CD4-positive, alpha-beta T cell (primary cell): ENCODE measurements at regions not wholly inside any gene's neighbourhood (a gene's known extent, or its start where the extent isn't known, plus 50 kb on each side); places are given as distances from the start of the nearest gene placed in this dataset.

Experiments
- ATAC-seq: fragments of 200-7000 bp; cut with Tn5 transposase; one replicate; pipeline ENCODE4 v1.10.0; 2022; ENCODE audit warnings: mild to moderate bottlenecking; ENCODE audit not compliant: poor library complexity
- CTCF ChIA-PET: fragments of 350-600 bp; sonication (Branson Sonifier 250); formaldehyde crosslinking; loops from one replicate; lab custom pipeline; 2021; ENCODE audit warnings: antibody characterized with exemption, inconsistent platforms; lab: Charles Lee
- POLR2A ChIA-PET: fragments of 350-600 bp; sonication (Branson Sonifier 250); formaldehyde crosslinking; loops from one replicate; lab custom pipeline; 2021; ENCODE audit warnings: antibody characterized with exemption, inconsistent platforms; lab: Charles Lee
- DNase-seq, 14 experiments: peaks; one replicate each; pipeline ENCODE4 v3.0.0-alpha.2; 2013 to 2020; ENCODE audit warnings: mixed read lengths in 2 of 14
- H3K27ac ChIP-seq, 2 donors: one replicate each; pipeline versions ENCODE4 v1.5.1 to v1.7.0; 2013; ENCODE audit warnings: low read length in 2 of 2, low read depth in 1 of 2, mild to moderate bottlenecking in 1 of 2
- H3K27me3 ChIP-seq, 2 experiments: 1 replicate in 1 of 2; 2 replicates in 1 of 2; pipeline versions ENCODE4 v1.6.1 to v1.7.0; 2013; ENCODE audit warnings: low read length in 2 of 2, control low read depth in 1 of 2, mild to moderate bottlenecking in 1 of 2, moderate library complexity in 1 of 2; ENCODE audit not compliant: insufficient read depth in 2 of 2, control insufficient read depth in 1 of 2
- H3K36me3 ChIP-seq: one replicate; pipeline ENCODE4 v1.6.1; 2013; ENCODE audit warnings: low read length, control low read depth; ENCODE audit not compliant: insufficient read depth
- H3K4me1 ChIP-seq: one replicate; pipeline ENCODE4 v1.6.1; 2013; ENCODE audit warnings: low read length, control low read depth; ENCODE audit not compliant: insufficient read depth
- H3K4me3 ChIP-seq: one replicate; pipeline ENCODE4 v1.5.1; 2013; ENCODE audit warnings: mild to moderate bottlenecking, low read length, moderate library complexity
- H3K9me3 ChIP-seq, 2 experiments: 1 replicate in 1 of 2; 2 replicates in 1 of 2; pipeline versions ENCODE4 v1.6.1 to v1.7.0; 2013; ENCODE audit warnings: low read length in 2 of 2, mild to moderate bottlenecking in 2 of 2, control low read depth in 1 of 2, moderate library complexity in 1 of 2; ENCODE audit not compliant: control insufficient read depth in 1 of 2, insufficient read depth in 1 of 2
- H3K27ac Mint-ChIP-seq: one replicate; pipeline ENCODE4 v1.8.0; 2020; ENCODE audit warnings: mixed read lengths
- H3K27me3 Mint-ChIP-seq: one replicate; pipeline ENCODE4 v1.8.0; 2021; ENCODE audit warnings: mixed read lengths
- H3K36me3 Mint-ChIP-seq: one replicate; pipeline ENCODE4 v1.8.0; 2021; ENCODE audit warnings: low read depth, mixed read lengths
- H3K4me1 Mint-ChIP-seq: one replicate; pipeline ENCODE4 v1.8.0; 2021; ENCODE audit warnings: low read depth, mixed read lengths
- H3K4me3 Mint-ChIP-seq: one replicate; pipeline ENCODE4 v1.8.0; 2020; ENCODE audit warnings: mild to moderate bottlenecking, mixed read lengths
- H3K9me3 Mint-ChIP-seq: one replicate; pipeline ENCODE4 v1.8.0; 2020; ENCODE audit warnings: mixed read lengths
- CTCF ChIP-seq: fragments of 200-600 bp; IDR thresholded peaks from one replicate; pipeline ENCODE4 v1.8.0; 2022; ENCODE audit warnings: antibody characterized with exemption, mild to moderate bottlenecking
- intact Hi-C, 2 experiments: fragments of 100-400 bp; cut with DNase I in 1 of 2; cut with micrococcal nuclease in 1 of 2; formaldehyde crosslinking; loops; one replicate each; pipeline versions ENCODE4 v1.15.1 to v1.9.0; 2023 to 2025; cut with DNase I, micrococcal nuclease

GRCh38 chr3:106425916-106426315 lies 557.1 kb upstream of the CBLB start:
- no peaks in the 10 kb centered on the region for H3K27me3 ChIP-seq
- Mint-ChIP-seq H3K27me3 (no peaks in the 10 kb centered on the region), H3K9me3 (no peaks in the 10 kb centered on the region), H3K4me1 (peaks cover 17% of the 10 kb centered on the region), H3K4me3 (no peak overlapping the region), H3K36me3 (no peaks in the 10 kb centered on the region), H3K27ac (no peak overlapping the region)
- CTCF ChIA-PET: no interaction called here
- DNase-seq: no peak
- H3K9me3 ChIP-seq: no peaks in the 10 kb centered on the region
- no peaks in the 10 kb centered on the region for H3K4me1 ChIP-seq
- intact Hi-C loops: no loop called here
- no peak for TF ChIP-seq CTCF
- no peak overlapping the region for H3K4me3 ChIP-seq
- no peaks in the 10 kb centered on the region for H3K36me3 ChIP-seq
- POLR2A ChIA-PET: no interaction called here
- no peak overlapping the region for H3K27ac ChIP-seq
- no peak for ATAC-seq

GRCh38 chr3:106428565-106428994 lies 559.8 kb upstream of the CBLB start:
- Histone ChIP-seq H3K4me1 (no peaks in the 10 kb centered on the region), H3K27me3 (no peaks in the 10 kb centered on the region), H3K36me3 (no peaks in the 10 kb centered on the region), H3K9me3 (peaks cover 0 to 4% of the 10 kb centered on the region in 2 experiments), H3K4me3 (no peak overlapping the region), H3K27ac (no peak overlapping the region)
- H3K27ac Mint-ChIP-seq: no peak overlapping the region
- no peak for TF ChIP-seq CTCF
- no peaks in the 10 kb centered on the region for H3K9me3 Mint-ChIP-seq
- ChIA-PET POLR2A (no interaction called here), CTCF (interaction anchor here (0.6 kb wide), 1 partner anchor 11 kb away, joined by 3 read pairs; no protein-coding TSS in a partner anchor)
- peaks cover 17% of the 10 kb centered on the region for H3K4me1 Mint-ChIP-seq
- intact Hi-C loops: no loop called here
- DNase-seq (no peak), ATAC-seq (no peak)
- no peak overlapping the region for H3K4me3 Mint-ChIP-seq
- H3K27me3 Mint-ChIP-seq: no peaks in the 10 kb centered on the region
- no peaks in the 10 kb centered on the region for H3K36me3 Mint-ChIP-seq

GRCh38 chr3:106431721-106432120 lies 562.9 kb upstream of the CBLB start:
- Histone ChIP-seq H3K4me3 (no peak overlapping the region), H3K27me3 (no peaks in the 10 kb centered on the region), H3K36me3 (no peaks in the 10 kb centered on the region), H3K9me3 (peaks cover 0 to 8% of the 10 kb centered on the region in 2 experiments), H3K4me1 (no peaks in the 10 kb centered on the region), H3K27ac (no peak overlapping the region)
- no peaks in the 10 kb centered on the region for H3K9me3 Mint-ChIP-seq
- H3K36me3 Mint-ChIP-seq: no peaks in the 10 kb centered on the region
- no peak for TF ChIP-seq CTCF
- POLR2A ChIA-PET: no interaction called here
- intact Hi-C loops: no loop called here
- H3K27me3 Mint-ChIP-seq: no peaks in the 10 kb centered on the region
- CTCF ChIA-PET: no interaction called here
- no peaks in the 10 kb centered on the region for H3K4me1 Mint-ChIP-seq
- ATAC-seq (no peak), DNase-seq (no peak)
- H3K4me3 Mint-ChIP-seq: no peak overlapping the region
- H3K27ac Mint-ChIP-seq: no peak overlapping the region
